Peyer's patch (tissue), 4 donors: ENCODE measurements at regions not wholly inside any gene's neighbourhood (a gene's known extent, or its start where the extent isn't known, plus 50 kb on each side); places are given as distances from the start of the nearest gene placed in this dataset.
A peak's percentile ranks its signal among the peaks of the same experiment; 100 is the strongest.

Source experiments
- DNase-seq, 3 donors: peaks; one replicate each; pipeline ENCODE4 v3.0.0-alpha.2; 2017 to 2019
- H3K27ac ChIP-seq, 4 donors: fragments of 200-600 bp; sonication (generic); one replicate each; pipeline ENCODE4 v1.5.1; 2016 to 2019
- H3K27me3 ChIP-seq, 2 donors: fragments of 200-600 bp; sonication (generic); one replicate each; pipeline ENCODE4 v1.5.1; 2019
- H3K36me3 ChIP-seq, 3 donors: fragments of 200-600 bp; sonication (generic); one replicate each; pipeline ENCODE4 v1.5.1; 2016 to 2019
- H3K4me1 ChIP-seq, 4 donors: fragments of 200-600 bp; sonication (generic); one replicate each; pipeline ENCODE4 v1.5.1; 2016 to 2019
- H3K4me3 ChIP-seq, 4 donors: fragments of 200-600 bp; sonication (generic); 1 replicate in 3 of 4; 2 replicates in 1 of 4; pipeline ENCODE4 v1.5.1; 2016 to 2019; ENCODE audit warnings: mild to moderate bottlenecking in 1 of 4
- H3K9me3 ChIP-seq, 4 donors: fragments of 200-600 bp; sonication (generic); one replicate each; pipeline ENCODE4 v1.5.1; 2016 to 2019; ENCODE audit warnings: mild to moderate bottlenecking in 1 of 4
- POLR2A ChIP-seq, 2 donors: fragments of 450-650 bp; IDR thresholded peaks; one replicate each; pipeline ENCODE4 v1.5.1; 2017; ENCODE audit warnings: antibody characterized with exemption in 2 of 2, mild to moderate bottlenecking in 2 of 2, moderate library complexity in 2 of 2
- TF ChIP-seq, protein P1 (sequence below), 6 experiments: fragments of 450-650 bp in 4 of 6; fragments of 200-600 bp in 2 of 6; sonication (generic) in 1 of 6; IDR thresholded peaks; one replicate each; pipeline ENCODE4 v1.5.1; 2017 to 2019; ENCODE audit warnings: antibody characterized with exemption in 6 of 6, mild to moderate bottlenecking in 3 of 6, moderate library complexity in 1 of 6

DNA sequence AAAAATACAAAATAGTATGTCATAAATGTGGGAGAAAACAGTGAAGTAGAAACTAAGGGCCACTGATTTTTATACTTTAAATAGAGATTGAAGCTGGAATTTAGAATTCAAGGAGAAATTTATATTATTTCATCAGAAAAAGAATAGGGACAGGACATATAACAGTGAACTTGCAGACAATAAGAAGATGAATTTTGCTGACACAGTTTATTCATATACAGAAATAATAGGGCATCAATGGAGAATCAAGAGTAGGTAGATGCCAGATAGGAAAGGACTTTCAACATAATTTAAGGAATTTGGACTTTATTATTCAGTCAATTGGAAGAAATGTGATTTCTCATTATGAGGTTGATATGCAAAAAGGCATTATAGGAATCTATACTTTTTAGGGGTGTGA lies 118.9 kb upstream of the HNMT start:
- no peak overlapping the region for H3K4me3 ChIP-seq
- DNase-seq, result no peak
- H3K27ac ChIP-seq, result no peak overlapping the region
- TF ChIP-seq POLR2A (IDR thresholded peaks at IDR 0.05), result no peak
- TF ChIP-seq, protein P1, sequence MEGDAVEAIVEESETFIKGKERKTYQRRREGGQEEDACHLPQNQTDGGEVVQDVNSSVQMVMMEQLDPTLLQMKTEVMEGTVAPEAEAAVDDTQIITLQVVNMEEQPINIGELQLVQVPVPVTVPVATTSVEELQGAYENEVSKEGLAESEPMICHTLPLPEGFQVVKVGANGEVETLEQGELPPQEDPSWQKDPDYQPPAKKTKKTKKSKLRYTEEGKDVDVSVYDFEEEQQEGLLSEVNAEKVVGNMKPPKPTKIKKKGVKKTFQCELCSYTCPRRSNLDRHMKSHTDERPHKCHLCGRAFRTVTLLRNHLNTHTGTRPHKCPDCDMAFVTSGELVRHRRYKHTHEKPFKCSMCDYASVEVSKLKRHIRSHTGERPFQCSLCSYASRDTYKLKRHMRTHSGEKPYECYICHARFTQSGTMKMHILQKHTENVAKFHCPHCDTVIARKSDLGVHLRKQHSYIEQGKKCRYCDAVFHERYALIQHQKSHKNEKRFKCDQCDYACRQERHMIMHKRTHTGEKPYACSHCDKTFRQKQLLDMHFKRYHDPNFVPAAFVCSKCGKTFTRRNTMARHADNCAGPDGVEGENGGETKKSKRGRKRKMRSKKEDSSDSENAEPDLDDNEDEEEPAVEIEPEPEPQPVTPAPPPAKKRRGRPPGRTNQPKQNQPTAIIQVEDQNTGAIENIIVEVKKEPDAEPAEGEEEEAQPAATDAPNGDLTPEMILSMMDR (IDR thresholded peaks at IDR 0.05), result no peak
- no peaks in the 10 kb centered on the region for H3K36me3 ChIP-seq
- no peaks in the 10 kb centered on the region for H3K4me1 ChIP-seq
- H3K27me3 ChIP-seq, result no peaks in the 10 kb centered on the region
- H3K9me3 ChIP-seq, result no peaks in the 10 kb centered on the region

DNA sequence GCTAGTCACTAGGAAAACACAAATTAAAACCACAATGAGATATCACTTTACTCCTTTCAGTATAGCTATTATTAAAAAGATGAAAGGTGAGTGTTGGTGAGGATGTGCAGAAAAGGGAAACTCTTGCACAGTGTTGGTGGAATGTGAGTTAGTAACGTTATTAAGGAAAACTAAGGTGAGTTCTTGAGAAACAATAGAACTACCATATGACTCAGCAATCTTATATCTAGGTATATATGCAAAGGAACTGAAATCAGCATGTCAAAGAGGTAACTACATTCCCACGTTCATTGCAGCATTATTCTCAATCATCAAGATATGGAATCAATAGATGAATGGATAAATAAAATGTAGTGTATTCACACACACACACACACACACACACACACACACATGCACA lies 117.3 kb upstream of the HNMT start:
- no peaks in the 10 kb centered on the region for H3K4me1 ChIP-seq
- no peaks in the 10 kb centered on the region for H3K36me3 ChIP-seq
- no peak overlapping the region for H3K4me3 ChIP-seq
- DNase-seq, result no peak
- H3K9me3 ChIP-seq, result no peaks in the 10 kb centered on the region
- H3K27me3 ChIP-seq, result no peaks in the 10 kb centered on the region
- H3K27ac ChIP-seq, result no peak overlapping the region
- no peak for TF ChIP-seq POLR2A (IDR thresholded peaks at IDR 0.05)
- TF ChIP-seq, protein P1 (IDR thresholded peaks at IDR 0.05), result no peak

DNA sequence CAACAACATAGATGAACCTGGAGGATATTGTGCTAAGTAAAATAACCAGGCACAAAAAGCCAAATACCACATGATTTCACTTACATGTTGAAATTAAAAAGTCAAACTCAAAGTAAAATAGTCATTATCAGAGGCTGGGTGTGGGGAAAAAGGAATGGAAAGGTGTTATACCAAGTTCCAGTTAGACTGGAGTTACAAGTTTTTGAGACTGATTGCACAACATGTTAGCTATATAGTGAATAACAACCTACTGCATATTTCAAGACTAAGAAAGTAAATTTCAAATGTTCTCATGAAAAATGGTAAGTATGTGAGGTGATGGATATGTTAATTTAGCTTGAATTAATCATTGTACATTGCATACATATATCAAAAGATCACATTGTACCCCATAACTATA lies 116.8 kb upstream of the HNMT start:
- Histone ChIP-seq H3K27ac (no peak overlapping the region), H3K4me3 (no peak overlapping the region), H3K9me3 (no peaks in the 10 kb centered on the region), H3K27me3 (no peaks in the 10 kb centered on the region), H3K4me1 (no peaks in the 10 kb centered on the region), H3K36me3 (no peaks in the 10 kb centered on the region)
- no peak for DNase-seq
- TF ChIP-seq, protein P1 (IDR thresholded peaks at IDR 0.05), result no peak
- TF ChIP-seq POLR2A (IDR thresholded peaks at IDR 0.05), result no peak

DNA sequence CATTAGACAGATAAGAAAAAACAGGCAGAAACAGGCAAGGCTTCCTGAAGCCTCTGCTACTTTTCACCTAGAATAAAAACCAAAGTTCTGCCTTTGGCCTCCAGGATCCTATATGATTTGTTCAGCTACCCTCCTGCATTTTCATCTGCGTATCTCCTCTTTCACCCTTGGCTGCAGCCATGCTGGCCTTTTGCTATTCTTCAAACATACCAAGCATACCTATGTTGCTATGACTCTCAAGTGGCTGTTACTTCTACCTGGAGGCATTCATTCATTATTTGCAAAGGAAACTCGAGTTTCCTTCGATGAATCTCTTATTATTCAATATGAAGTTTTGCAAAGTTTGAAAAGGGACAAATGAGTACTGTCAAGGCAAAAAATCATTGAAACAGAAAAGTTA lies 106.4 kb upstream of the HNMT start:
- H3K9me3 ChIP-seq, result no peaks in the 10 kb centered on the region
- H3K4me3 ChIP-seq, result no peak overlapping the region
- no peaks in the 10 kb centered on the region for H3K27me3 ChIP-seq
- no peak for DNase-seq
- TF ChIP-seq POLR2A (IDR thresholded peaks at IDR 0.05), result no peak
- TF ChIP-seq, protein P1 (IDR thresholded peaks at IDR 0.05), result no peak
- no peaks in the 10 kb centered on the region for H3K4me1 ChIP-seq
- H3K36me3 ChIP-seq, result no peaks in the 10 kb centered on the region
- H3K27ac ChIP-seq, result no peak overlapping the region

DNA sequence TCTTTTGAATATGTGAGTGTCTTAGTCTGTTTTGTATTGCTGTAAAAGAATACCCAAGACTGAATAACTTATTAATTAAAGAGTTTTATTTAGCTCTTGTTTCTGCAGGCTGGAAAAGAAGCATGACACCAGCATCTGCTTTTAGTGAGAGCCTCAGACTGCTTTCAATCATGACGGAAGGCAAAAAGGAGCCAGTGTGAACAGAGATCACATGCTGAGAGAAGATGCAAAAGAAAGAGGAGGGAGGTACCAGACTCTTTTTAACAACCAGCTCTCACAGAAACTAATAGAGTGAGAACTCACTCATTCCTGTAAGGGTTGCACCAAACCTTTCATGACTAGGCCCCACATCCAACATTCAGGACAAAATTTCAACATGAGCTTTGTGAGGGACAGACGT lies 101.6 kb upstream of the HNMT start:
- Histone ChIP-seq H3K9me3 (no peaks in the 10 kb centered on the region), H3K27me3 (no peaks in the 10 kb centered on the region), H3K27ac (no peak overlapping the region), H3K36me3 (no peaks in the 10 kb centered on the region), H3K4me3 (no peak overlapping the region), H3K4me1 (no peaks in the 10 kb centered on the region)
- DNase-seq, result no peak
- TF ChIP-seq, protein P1 (IDR thresholded peaks at IDR 0.05), result no peak
- no peak for TF ChIP-seq POLR2A (IDR thresholded peaks at IDR 0.05)

DNA sequence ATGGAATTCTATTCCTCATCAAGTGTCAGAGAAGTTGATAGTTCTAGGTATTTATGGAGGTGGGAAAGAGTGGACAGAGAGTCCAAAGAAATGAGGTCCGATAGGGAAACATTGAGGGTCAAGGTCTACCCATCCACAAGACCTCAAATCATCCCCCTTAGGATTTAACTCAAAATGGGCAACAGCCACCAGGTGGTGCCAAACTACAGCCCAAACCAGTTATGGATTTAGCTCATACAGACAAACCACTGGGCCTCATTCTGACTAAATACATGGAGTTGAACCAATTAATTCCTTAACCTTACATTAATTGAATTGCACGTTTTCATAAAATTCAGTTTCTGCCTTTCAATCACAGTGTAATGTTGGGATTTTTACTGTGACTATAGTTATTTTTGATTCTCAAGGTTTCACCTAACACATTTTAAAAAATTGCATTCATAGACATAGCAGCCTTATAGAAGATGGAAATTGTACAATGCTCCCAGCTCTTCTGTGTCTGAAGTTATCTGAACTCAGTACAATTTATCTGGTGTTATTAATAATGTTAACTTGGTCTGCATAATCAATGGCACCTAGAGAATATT lies 98.2 kb upstream of the HNMT start:
- DNase-seq, result peak in 2 of 3 donors; percentile 18 to 66
- H3K9me3 ChIP-seq, result no peaks in the 10 kb centered on the region
- no peak overlapping the region for H3K4me3 ChIP-seq
- H3K36me3 ChIP-seq, result no peaks in the 10 kb centered on the region
- H3K4me1 ChIP-seq, result no peaks in the 10 kb centered on the region
- H3K27ac ChIP-seq, result no peak overlapping the region
- TF ChIP-seq POLR2A (IDR thresholded peaks at IDR 0.05), result no peak
- TF ChIP-seq, protein P1 (IDR thresholded peaks at IDR 0.05), result peak in 5 of 6 experiments; percentile 3 to 56 (median 51)
- H3K27me3 ChIP-seq, result no peaks in the 10 kb centered on the region
